NCI-H345 (cell line): ENCODE measurements at regions not wholly inside any gene's neighbourhood (a gene's known extent, or its start where the extent isn't known, plus 50 kb on each side); places are given as distances from the start of the nearest gene placed in this dataset.
"Not testable (repeated sequence)": the region's sequence is repeated elsewhere in the genome, so short reads cannot be mapped to it uniquely, and the experiment has no call there.

Experiments used
- DNase-seq: peaks from one replicate; lab custom pipeline; 2025; lab: John Stamatoyannopoulos, UW

DNA sequence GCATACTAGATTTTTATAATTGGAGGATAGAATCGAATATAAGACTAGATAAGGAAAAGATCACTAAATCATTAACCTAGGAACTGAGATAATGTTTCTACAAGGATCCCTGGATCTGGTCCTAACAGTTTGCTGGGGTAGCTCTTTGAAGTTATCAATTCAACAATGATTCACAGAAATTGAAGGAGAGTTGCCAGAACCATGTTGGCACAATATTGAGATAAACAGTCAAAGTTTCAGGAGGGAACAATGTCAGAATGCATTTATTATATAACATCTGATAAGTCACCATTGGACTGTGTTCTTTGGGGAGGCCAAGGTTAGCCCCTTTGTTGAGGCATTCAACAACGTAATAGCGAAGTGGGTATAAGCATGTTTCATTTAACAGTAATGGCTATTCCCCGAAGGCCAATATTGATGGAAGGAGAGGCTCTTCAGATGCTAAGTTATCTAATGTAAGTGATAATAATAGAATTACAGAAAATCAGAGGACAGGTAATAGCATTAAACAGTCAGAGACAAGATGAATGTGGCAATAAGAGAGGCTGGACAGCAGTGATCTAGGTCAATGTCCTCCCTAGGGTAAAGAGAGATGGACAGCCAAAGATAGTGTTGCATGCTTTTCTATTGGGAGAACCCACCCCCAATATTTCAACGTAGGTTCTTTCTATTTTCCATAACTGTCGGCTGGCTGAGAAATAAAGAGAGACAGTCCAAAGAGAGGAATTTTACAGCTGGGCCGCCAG, 604.8 kb upstream of the GYPC start:
- no peak for DNase-seq

DNA sequence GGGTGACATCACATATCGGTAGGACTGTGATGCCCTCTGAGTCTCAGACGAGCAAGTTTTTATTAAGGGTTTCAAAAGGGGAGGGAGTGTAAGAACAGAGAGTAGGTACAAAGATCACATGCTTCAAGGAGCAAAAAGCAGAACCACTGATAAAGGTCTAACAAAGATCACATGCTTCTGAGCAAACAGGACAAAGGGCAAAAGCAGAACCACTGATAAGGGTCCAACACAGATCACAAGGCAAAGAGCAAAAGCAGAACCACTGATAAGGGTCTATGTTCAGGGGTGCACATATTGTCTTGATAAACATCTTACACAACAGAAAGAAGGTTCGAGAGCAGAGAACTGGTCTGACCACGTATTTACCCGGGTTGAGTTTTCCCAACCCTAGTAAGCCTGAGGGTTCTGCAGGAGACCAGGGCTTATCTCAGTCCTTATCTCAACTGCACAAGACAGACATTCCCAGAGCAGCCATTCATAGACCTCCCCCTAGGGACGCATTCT, 604.2 kb upstream of the GYPC start:
- not testable (repeated sequence) for DNase-seq

DNA sequence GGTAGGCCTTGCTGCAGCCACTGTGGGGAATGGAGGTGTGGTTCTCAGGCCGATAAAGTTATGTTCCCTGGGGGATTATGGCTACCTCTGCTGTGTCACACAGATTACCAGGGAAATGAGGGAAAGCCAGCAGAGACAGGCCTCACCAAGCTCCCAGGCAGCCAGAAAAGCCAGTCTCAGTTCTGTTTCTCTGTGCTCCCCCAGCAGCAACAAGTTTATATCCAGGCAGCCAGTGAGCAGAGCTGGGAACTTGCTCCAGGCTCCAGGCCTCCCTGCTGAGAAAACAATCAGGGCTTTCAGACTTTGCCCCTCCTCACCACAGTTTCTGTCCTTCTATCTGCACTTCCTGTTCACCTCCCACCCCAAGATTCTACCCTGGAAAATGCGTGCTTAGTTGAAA, 596.6 kb upstream of the GYPC start:
- DNase-seq: no peak

DNA sequence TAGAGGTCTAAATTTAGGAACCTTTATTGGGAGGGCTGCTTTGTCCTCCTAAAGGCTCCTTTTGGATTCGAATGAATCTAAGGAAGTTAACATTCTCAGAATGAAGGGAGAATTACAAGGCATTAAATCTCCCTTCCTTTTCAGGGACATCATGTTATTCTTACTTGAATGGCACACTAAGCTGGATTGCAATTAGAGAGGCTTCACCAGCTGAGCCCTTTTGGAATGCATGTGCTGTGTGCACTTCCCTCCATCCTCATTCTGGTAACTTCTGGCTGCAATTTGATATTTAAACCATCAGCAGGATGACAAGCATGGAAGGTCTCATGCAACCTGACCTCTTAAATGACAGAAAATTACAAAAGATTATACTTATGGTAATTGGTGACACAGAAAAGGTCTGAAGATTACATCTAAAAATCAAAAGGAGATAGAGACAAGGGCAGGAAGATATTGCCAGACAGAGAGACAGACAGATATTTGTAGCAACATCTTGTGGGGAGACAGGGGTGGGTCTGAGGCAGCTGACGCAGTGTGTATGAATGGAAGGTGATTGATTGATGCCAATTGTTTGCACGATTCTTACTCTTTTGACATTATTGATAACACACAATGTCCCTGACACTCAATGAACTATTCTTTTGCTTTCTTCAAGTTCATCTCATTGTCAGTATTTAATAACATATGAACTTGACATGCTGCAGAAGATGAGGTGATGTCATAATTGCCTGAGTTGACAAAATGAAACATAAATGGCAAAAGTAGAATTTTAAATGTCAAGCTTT, 570.8 kb upstream of the GYPC start:
- DNase-seq: no peak

DNA sequence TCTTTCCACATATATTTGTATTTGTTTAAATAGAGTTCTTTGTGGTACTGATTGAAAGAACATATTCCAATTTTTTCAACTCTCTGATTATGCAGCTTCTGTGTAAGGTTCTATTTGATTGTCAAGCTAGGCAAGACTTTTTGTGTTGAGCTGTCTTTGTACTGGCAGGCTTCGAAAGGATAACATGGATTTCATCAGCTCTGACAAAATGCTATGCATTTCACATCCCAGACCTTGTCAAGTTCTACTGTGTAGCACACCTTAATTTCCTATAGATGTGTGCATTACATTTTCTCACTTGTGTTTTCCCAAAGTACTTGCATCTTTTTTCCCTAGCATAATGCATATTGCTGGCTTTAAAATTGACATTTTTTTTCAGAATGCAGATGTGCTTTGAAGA, 555.0 kb upstream of the GYPC start:
- DNase-seq: no peak

DNA sequence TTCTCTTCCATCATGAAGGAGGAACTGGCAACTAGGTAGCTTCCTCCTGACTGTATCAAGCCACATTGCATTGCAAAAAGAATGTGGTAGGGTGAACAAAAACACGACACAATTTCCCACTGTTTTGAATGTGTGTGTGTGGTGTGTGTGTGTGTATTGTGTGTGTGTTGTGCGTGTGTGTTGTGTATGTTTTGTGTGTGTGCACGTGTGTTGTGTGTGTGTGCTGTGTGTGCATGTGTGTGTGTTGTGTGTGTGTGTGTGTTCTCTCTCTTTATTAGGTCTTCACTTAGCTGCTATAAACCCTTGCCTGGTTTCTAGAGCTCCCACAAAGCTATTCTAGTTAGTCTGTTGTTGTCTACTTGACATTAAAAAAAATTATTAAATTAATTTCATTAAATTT, 550.0 kb upstream of the GYPC start:
- no peak for DNase-seq

DNA sequence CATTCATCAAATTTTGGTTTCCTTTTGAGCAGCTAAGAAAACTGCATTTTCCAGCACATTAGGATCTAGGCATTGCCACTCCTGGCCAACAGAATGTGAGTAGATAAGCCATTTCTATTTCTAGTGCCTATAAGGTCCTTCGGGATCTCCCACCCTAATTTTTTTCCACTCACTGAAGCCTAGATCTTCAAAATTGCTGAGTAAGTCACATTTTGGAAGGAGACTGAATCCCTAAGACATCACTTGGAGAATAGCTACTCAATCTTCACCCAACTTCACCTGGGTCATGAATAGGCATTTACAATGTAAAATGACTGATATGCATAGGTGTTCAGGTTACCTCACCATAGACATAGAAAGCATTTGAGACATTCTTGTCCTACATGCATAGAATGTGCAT, 548.1 kb upstream of the GYPC start:
- DNase-seq: no peak

DNA sequence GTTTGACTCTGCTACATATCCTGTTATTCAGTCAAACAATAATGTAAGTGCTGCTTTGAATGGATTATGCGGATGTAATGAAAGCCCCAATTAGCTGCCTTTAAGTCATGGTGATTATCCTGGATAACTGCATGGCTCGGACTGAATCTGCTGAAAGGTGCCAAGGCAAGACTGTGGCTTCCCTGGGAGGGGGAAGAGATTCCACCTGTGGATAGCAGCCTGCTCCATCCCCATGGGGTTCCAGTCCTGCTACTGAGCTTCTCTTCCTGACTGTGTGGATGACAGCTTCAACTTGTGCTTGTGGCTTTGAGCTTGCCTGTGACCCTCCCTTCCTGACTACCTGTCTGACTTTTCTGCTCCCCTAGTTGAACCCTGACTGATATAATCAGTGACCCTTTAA, 540.0 kb upstream of the GYPC start:
- DNase-seq: no peak

DNA sequence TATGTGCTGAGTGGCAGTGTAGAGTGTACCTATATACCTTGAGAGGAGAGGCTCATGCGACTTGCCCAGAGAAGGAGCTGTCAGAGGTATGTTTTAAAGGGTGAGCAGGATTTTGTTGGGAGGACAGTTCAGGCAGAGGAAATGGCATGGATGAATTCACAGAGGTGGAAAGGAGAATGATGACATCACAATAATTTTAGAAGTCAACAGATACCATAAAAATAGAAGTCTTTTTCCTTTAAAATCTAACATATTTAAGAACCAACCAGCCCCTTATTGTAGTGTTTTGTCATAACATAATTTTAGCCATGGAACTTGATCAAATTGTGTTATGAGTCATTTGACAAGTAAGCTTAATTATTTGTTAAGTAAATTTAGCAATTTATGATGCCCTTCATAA, 538.1 kb upstream of the GYPC start:
- no peak for DNase-seq

DNA sequence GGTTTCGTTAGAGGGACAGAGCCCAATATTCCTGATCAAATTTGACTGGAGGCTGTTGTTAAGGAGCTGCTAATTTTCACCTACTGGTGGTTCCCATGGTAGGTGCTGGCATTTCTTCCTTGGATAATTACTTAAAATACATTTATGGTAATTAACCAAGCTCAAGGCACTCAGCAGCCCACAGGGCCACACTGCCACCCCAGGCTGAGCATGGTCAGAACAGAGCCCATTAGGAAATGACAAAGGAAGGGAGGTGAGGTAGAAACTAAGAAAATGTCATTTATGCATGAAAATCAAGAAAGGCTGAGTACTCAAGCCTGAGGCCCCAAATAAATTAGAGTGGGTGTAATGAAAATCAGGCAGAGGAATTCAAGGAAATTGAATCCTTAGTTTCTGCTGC, 510.2 kb upstream of the GYPC start:
- DNase-seq: no peak

DNA sequence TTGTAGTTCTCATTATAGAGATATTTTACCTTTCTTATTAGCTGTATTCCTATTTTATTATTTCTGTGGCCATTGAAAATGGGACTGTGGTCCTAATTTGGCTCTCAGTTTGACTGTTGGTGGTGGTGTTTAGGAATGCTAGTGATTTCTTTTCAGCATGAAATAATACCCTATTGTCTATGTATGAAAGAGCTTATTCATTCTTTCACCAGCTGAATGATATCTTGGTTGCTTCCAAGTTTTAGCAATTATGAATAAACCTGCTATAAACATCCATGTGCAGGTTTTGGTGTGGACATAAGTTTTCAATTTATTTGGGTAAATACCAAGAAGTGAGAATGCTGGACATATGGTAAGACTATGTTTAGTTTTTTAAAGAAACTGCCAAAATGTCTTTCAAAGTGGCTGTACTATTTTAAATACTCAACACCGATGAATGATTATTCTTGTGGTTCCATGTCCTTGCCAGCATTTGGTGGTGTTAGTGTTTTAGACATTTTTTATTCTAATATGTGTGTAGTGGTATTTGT, 501.6 kb upstream of the GYPC start:
- no peak for DNase-seq

DNA sequence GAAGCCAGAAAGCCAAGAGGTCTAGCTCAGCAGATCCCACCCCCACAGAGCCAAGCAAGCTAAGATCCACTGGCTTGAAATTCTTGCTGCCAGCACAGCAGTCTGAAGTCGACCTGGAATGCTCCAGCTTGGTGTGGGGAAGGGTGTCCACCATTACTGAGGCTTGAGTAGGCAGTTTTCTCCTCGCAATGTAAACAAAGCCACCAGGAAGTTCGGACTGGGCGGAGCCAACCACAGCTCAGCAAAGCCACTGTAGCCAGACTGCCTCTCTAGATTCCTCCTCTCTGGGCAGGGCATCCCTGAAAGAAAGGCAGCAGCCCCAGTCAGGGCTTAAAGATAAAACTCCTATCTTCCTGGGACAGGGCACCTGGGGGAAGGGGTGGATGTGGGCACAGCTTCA, 495.0 kb upstream of the GYPC start:
- not testable (repeated sequence) for DNase-seq

DNA sequence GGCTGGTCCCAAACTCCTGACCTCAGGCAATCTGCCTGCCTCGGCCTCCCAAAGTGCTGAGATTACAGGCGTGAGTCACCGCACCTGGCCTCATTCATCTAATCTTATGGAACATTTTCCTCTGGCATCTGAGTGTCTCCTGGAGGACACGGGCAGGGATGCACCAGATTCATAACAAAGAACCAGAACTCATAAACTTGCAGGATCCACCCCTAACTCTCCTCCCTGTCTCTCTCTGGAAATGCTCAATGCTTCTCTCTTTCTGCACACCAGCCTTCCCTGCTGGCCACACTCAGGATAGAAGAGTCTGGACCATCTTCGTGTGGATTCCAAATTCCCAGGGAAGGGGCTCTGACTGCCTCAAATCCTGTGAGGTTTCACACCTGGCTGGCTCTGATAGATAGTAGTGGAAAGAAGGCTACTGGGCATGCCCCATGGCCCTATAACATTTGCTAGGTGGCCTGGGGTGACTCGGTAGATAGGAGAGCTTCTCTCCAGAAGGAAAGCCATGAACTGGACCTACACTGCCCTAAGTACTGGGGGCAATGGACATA, 483.2 kb upstream of the GYPC start:
- DNase-seq: no peak

DNA sequence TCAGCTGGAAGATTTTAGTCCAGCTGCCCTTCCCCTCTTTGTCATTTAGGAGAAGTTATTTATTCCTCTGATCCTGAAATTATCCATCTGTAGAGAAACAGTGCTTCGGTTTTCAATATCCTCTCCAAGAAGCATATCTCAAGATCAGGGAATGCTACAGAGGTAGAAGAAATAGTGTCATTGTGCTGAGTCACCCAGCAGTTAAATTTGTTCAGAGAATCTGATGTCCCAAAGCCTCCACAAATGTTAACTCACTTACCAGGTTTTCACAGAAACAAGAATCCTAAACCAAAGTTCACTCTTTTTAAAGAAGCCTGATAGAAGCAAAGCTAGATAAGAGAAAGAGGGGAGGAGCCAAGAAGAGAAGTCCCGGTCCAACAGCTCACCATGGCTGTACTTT, 480.7 kb upstream of the GYPC start:
- DNase-seq: no peak

DNA sequence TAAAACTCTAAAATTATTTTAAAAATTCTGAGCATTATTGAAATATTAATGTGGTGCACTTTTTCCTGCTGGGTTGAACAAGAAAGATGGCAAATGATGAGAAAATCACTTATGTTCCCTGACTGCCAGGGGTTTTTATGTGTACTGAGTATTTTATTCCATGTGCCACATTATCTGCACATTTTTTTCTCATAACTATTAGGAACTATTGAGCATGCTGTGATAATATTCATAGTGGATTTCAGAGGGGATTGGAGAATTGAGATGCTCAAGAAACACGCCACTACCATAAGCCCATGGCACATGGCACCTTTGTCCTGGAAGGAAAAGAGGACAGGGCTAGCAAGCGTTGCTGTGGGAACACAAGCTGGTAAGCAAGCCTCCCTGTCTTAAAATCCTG, 478.5 kb upstream of the GYPC start:
- no peak for DNase-seq

DNA sequence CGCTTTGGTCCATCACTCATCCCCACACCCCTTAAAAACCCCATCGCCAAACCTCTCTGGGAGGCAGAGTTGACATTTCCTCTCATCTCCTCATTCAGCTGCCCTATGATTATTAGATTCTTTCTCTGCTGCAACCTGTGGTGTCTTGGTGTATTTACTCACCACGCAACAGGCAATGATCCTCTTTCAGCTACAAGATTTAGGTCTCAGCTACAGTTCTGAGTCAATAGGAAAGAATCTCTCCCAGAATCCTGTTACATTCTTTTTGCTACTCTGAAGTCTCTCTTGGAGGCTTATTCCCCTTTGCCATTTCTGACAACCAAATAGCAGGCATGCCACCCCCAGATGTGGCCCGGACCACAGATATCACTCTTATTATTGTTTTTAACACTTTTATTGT, 468.3 kb upstream of the GYPC start:
- DNase-seq: no peak

DNA sequence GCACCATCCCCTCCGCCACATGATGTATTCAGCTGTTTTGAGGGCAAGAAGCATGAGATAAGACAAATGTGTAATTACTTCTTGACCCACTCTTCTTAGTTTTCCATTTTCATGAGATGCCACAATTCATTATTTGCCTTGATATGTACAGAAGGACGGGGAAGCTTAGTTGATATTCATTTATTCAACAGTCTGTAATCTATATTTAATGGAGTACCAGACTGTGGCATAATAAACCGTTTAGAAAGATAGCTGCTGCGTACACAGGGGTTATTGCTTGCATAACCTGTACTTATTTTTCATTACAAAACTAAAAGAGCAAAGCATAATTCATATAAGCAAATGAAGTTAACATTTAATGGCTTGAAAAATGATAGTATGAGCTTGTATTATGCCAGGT, 466.4 kb upstream of the GYPC start:
- DNase-seq: no peak

DNA sequence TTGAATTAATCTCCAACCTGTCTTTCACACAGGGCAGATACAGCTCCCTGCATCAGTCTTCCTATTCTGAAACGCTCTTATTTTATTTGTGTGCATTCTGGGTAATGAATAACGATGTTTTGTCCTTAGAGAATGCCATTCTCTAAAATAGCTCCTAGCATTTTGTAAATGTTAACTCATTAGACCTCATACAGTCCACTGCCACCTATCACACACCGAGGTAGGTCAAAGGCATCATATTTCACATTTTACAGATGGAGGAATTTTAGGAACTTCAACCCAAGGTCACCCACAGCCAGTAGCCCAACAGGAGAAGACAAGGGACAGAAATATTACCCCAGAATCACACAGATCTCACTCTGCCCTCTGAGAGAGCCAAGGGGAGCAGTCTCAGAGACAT, 455.4 kb upstream of the GYPC start:
- DNase-seq: no peak

DNA sequence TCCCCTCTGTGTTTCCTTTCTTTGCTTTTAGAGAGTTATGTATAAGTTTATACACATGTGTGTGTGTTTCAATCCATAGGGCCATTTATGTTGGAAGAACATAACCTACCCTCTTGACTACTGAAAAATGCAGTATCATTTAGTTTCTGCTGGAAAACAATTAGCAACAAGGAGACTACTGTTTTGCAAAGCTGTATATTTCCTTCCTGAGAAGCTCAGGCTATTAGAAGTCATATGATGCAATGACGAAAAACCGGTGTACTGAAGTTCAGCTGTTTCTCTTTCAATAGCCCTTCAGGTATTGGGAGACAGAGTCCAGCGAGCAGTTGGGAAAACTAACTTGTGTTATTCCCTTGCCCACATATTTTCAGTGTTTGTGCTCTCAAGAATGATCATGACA, 447.7 kb upstream of the GYPC start:
- DNase-seq: no peak

DNA sequence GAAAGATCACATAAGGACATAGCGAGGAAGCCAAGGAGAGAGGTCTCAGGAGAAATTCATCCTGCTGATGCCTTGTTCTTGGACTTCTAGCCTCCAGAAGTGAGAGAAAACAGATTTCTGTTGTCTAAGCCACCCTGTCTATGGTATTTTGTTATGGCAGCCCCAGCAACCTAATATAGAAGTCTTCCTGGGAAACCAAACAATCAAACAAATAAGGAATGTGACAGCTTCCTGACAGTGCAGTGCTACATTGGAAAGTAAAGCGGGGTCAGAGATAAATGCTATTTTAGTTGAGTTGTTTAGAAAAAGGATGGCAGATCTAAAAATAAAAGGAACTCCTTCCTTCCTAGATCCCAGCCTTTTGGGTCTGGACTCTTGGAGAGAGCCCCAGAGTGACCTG, 443.2 kb upstream of the GYPC start:
- no peak for DNase-seq

DNA sequence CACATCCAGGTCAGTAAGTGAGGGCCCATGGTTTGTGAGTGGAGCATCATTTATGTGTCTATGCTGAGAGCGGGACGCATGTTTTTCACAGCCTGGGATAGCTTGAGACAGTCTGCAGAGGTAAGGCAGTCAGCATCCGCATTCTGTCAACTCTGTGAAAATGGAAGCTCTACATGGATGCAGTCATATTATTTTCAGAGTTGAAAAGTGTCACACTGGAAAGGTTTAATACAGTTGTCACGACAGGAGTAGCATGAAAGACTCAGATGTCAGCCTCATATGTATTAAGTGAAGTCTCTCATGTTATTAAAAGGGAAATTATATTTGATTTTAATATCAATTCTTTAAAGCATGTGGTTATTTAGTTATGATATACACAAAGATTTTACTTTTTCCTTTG, 436.9 kb upstream of the GYPC start:
- DNase-seq: no peak

DNA sequence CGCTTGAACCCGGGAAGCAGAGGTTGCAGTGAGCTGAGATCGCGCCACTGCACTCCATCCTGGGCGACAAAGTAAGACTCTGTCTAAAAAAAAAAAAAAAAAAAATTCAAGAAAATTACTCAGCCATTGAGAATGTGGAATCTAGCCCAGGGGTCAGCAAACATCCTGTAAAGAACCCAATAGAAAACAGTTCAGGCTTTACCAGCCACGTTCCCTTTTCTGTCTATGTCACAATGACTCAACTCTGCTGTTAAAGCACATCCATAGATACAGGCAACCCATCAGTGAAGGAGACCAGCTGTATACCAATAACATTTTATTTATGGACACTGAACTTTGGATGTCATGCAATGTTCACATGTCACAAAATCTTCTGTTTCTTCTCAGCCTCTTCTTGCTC, 435.6 kb upstream of the GYPC start:
- no peak for DNase-seq

DNA sequence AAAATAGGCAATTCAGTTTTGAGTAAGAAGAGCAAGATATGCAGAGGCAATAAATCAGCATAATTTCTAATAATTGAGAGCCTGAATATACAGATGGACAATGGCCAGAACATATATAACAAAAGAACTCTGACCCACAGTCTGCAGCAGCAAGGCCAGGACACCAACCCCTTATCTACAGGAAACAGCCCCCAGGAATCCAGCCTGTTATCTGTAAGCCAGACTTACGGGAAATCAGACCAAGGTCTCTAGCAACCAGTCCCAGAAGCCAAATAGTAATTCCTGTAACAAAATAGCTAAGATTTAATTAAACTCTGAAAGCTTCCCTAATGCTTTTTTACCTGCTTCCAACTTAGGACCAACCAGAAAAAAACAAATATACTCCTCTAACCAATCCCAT, 434.5 kb upstream of the GYPC start:
- no peak for DNase-seq
